A549 (cell line): ENCODE measurements at regions not wholly inside any gene's neighbourhood (a gene's known extent, or its start where the extent isn't known, plus 50 kb on each side); places are given as distances from the start of the nearest gene placed in this dataset.

Experiments
- ATAC-seq, 2 experiments: fragments of 200-7000 bp in 1 of 2; fragments of >200 bp in 1 of 2; cut with Nextera tagmentation in 1 of 2; cut with Tn5 transposase in 1 of 2; 3 replicates each; pipeline versions ENCODE4 v1.8.0 to v1.9.1; 2018 to 2020; ENCODE audit warnings: mild to moderate bottlenecking in 1 of 2, moderate library complexity in 1 of 2
- CTCF ChIA-PET: fragments of 300-600 bp; sonication (Branson Sonifier 250); formaldehyde crosslinking; extraction: SDS; loops from one replicate; lab custom pipeline; 2021; ENCODE audit warnings: antibody characterized with exemption, inconsistent platforms; lab: Yijun Ruan, JAX
- POLR2A ChIA-PET: fragments of 350-600 bp; formaldehyde crosslinking; extraction: SDS; loops from one replicate; lab custom pipeline; 2021; ENCODE audit warnings: antibody characterized with exemption, inconsistent platforms; lab: Yijun Ruan, JAX
- DNase-seq, 2 experiments: peaks; one replicate each; pipeline versions ENCODE4 v3.0.0 to v3.0.0-alpha.2; 2011 to 2016; ENCODE audit warnings: low read depth in 1 of 2, low spot score in 1 of 2
- FAIRE-seq: peaks from 2 replicates; lab custom pipeline; 2011; peaks lifted over from hg19 to GRCh38; lab: Jason Lieb, UNC
- H3K27ac ChIP-seq, 2 experiments: fragments of >200 bp; sonication (Bioruptor Twin); formaldehyde crosslinking; 3 replicates each; pipeline ENCODE4 v1.5.1; 2016 to 2017
- H3K4me1 ChIP-seq: fragments of >200 bp; sonication (Bioruptor Twin); formaldehyde crosslinking; 3 replicates; pipeline ENCODE4 v1.6.1; 2016
- H3K4me2 ChIP-seq: fragments of >200 bp; sonication (Bioruptor Twin); formaldehyde crosslinking; 3 replicates; pipeline ENCODE4 v1.6.1; 2016
- H3K4me3 ChIP-seq: fragments of >200 bp; sonication (Bioruptor Twin); formaldehyde crosslinking; 3 replicates; pipeline ENCODE4 v1.5.1; 2016
- H3K9me3 ChIP-seq: fragments of >200 bp; sonication (Bioruptor Twin); formaldehyde crosslinking; 3 replicates; pipeline ENCODE4 v1.6.1; 2016
- BCL3 ChIP-seq: fragments of >200 bp; sonication (Bioruptor Twin); formaldehyde crosslinking; IDR thresholded peaks from 3 replicates; pipeline ENCODE4 v1.6.1; 2016
- BHLHE40 ChIP-seq: IDR thresholded peaks from 2 replicates; pipeline ENCODE4 v1.6.1; 2012; ENCODE audit warnings: low read depth, low read length, inconsistent platforms
- CBX8 ChIP-seq: fragments of 200-600 bp; sonication (generic); IDR thresholded peaks from 2 replicates; pipeline ENCODE4 v1.6.1; 2016
- EHF ChIP-seq: fragments of 250-450 bp; sonication (Bioruptor Pico); IDR thresholded peaks from 2 replicates; pipeline ENCODE4 v1.5.0; 2020; ENCODE audit warnings: mild to moderate bottlenecking
- EHMT2 ChIP-seq: fragments of 200-600 bp; sonication (generic); IDR thresholded peaks from 2 replicates; pipeline ENCODE4 v1.6.1; 2016; ENCODE audit warnings: antibody characterized with exemption, low read depth, mild to moderate bottlenecking, moderate library complexity
- EP300 ChIP-seq, 2 experiments: fragments of >200 bp; sonication (Bioruptor Twin); formaldehyde crosslinking; IDR thresholded peaks; 2 replicates in 1 of 2; 3 replicates in 1 of 2; pipeline ENCODE4 v1.6.1; 2016 to 2017
- ESRRA ChIP-seq: fragments of 150-350 bp; IDR thresholded peaks from 2 replicates; pipeline ENCODE4 v1.6.1; 2014; ENCODE audit warnings: mild to moderate bottlenecking, low read length, borderline replicate concordance
- FOSL2 ChIP-seq, 2 experiments: fragments of 450-650 bp in 1 of 2; fragments of >200 bp in 1 of 2; sonication (Bioruptor Twin) in 1 of 2; formaldehyde crosslinking; IDR thresholded peaks; 2 replicates each; pipeline versions ENCODE4 v1.5.0 to v1.6.1; 2016 to 2020; ENCODE audit warnings: mild to moderate bottlenecking in 1 of 2, moderate library complexity in 1 of 2
- GATA3 ChIP-seq: IDR thresholded peaks from 2 replicates; pipeline ENCODE4 v1.6.1; 2012; ENCODE audit warnings: borderline replicate concordance
- HEYL ChIP-seq: fragments of 250-450 bp; sonication (Bioruptor Pico); IDR thresholded peaks from 2 replicates; pipeline ENCODE4 v1.8.0; 2021; ENCODE audit warnings: mild to moderate bottlenecking, moderate library complexity
- HMGXB4 ChIP-seq: fragments of 250-450 bp; sonication (Bioruptor Pico); IDR thresholded peaks from 2 replicates; pipeline ENCODE4 v1.5.0; 2021; ENCODE audit warnings: mild to moderate bottlenecking, moderate library complexity, borderline replicate concordance
- HOXB13 ChIP-seq: fragments of 250-450 bp; sonication (Bioruptor Pico); IDR thresholded peaks from 2 replicates; pipeline ENCODE4 v1.5.0; 2020; ENCODE audit warnings: low read depth, mild to moderate bottlenecking, moderate library complexity
- HOXB5 ChIP-seq: fragments of 250-450 bp; sonication (Bioruptor Pico); IDR thresholded peaks from 2 replicates; pipeline ENCODE4 v1.5.0; 2020; ENCODE audit warnings: mild to moderate bottlenecking, moderate library complexity
- JUN ChIP-seq, 2 experiments: fragments of >200 bp; sonication (Bioruptor Twin); formaldehyde crosslinking; IDR thresholded peaks; 2 replicates in 1 of 2; 3 replicates in 1 of 2; pipeline ENCODE4 v1.6.1; 2016 to 2017
- JUNB ChIP-seq: fragments of >200 bp; sonication (Bioruptor Twin); formaldehyde crosslinking; IDR thresholded peaks from 2 replicates; pipeline ENCODE4 v1.6.1; 2016
- MAZ ChIP-seq: fragments of 150-350 bp; IDR thresholded peaks from 2 replicates; pipeline ENCODE4 v1.6.1; 2014; ENCODE audit warnings: antibody characterized with exemption, low read depth, low read length, borderline replicate concordance
- NFE2L2 ChIP-seq: fragments of 150-350 bp; conservative IDR thresholded peaks from 2 replicates; pipeline ENCODE4 v1.6.1; 2014; ENCODE audit warnings: low read length
- NR3C1 ChIP-seq: fragments of >200 bp; sonication (Bioruptor Twin); formaldehyde crosslinking; IDR thresholded peaks from 3 replicates; pipeline ENCODE4 v1.6.1; 2017
- POLR2AphosphoS2 ChIP-seq: conservative IDR thresholded peaks from 2 replicates; pipeline ENCODE4 v1.6.1; 2012; ENCODE audit warnings: low read length, improper control_type of control experiment, inconsistent platforms
- RAD21 ChIP-seq, 2 experiments: fragments of >200 bp in 1 of 2; sonication (Bioruptor Twin) in 1 of 2; formaldehyde crosslinking in 1 of 2; IDR thresholded peaks in 1 of 2; conservative IDR thresholded peaks in 1 of 2; 2 replicates in 1 of 2; 3 replicates in 1 of 2; pipeline ENCODE4 v1.6.1; 2012 to 2018; ENCODE audit warnings: inconsistent platforms in 1 of 2
- RARB ChIP-seq: fragments of 250-450 bp; sonication (Bioruptor Pico); IDR thresholded peaks from 2 replicates; pipeline ENCODE4 v1.8.0; 2021; ENCODE audit warnings: mild to moderate bottlenecking, moderate library complexity
- SMC3 ChIP-seq: fragments of >200 bp; sonication (Bioruptor Twin); formaldehyde crosslinking; IDR thresholded peaks from 3 replicates; pipeline ENCODE4 v1.6.1; 2018; ENCODE audit warnings: inconsistent platforms
- TFCP2L1 ChIP-seq: fragments of 250-450 bp; sonication (Bioruptor Pico); IDR thresholded peaks from 2 replicates; pipeline ENCODE4 v1.5.0; 2021; ENCODE audit warnings: mild to moderate bottlenecking
- USF2 ChIP-seq: fragments of 450-650 bp; IDR thresholded peaks from 2 replicates; pipeline ENCODE4 v1.6.1; 2014; ENCODE audit warnings: antibody characterized with exemption
- ZC3H11A ChIP-seq: fragments of 450-650 bp; IDR thresholded peaks from 2 replicates; pipeline ENCODE4 v1.6.1; 2014; ENCODE audit warnings: antibody characterized with exemption, mild to moderate bottlenecking
- ZSCAN20 ChIP-seq: fragments of 250-450 bp; sonication (Bioruptor Pico); IDR thresholded peaks from 2 replicates; pipeline ENCODE4 v1.8.0; 2022; ENCODE audit warnings: mild to moderate bottlenecking, moderate library complexity
- WGBS: methylation state at CpG from one replicate; pipeline ENCODE4 v1.1.6; 2017; ENCODE audit errors: missing lambda C conversion rate; 5-methylcytosine and 5-hydroxymethylcytosine counted together
- TF ChIP-seq, protein P1 (sequence below): fragments of 150-350 bp; IDR thresholded peaks from 2 replicates; pipeline ENCODE4 v1.6.1; 2014; ENCODE audit warnings: low read depth, mild to moderate bottlenecking, low read length

- Histone ChIP-seq H3K9me3 (no peaks in the 10 kb centered on the region), H3K4me3 (no peak overlapping the region), H3K4me2 (no peak overlapping the region), H3K27ac (no peak overlapping the region), H3K4me1 (no peaks in the 10 kb centered on the region)
- FAIRE-seq (no peak), DNase-seq (no peak), ATAC-seq (no peak)
- 2% methylated on average over 1 of the region's 1 CpG for WGBS
- TF ChIP-seq ESRRA (no peak), SMC3 (no peak), RAD21 (conservative IDR thresholded peaks at IDR 0.05 in 1 of 2, IDR thresholded peaks at IDR 0.05 in 1 of 2) (no peak), RARB (CRISPR knock-in tag) (no peak), HEYL (CRISPR knock-in tag) (no peak), ZC3H11A (no peak), MAZ (no peak), NR3C1 (no peak), ZSCAN20 (CRISPR knock-in tag) (no peak), HMGXB4 (no peak), EHF (CRISPR knock-in tag) (no peak), USF2 (no peak), NFE2L2 (no peak), FOSL2 (IDR thresholded peaks at IDR 0.05) (no peak), FOSL2 (CRISPR knock-in tag; IDR thresholded peaks at IDR 0.05) (no peak), CBX8 (no peak), EHMT2 (no peak), BCL3 (no peak)
- ChIA-PET CTCF (interaction anchor here (0.6 kb wide), 1 partner anchor 15 kb away, joined by 3 read pairs; no protein-coding TSS in a partner anchor), POLR2A (no interaction called here)
Measured at GRCh38 chr2:147405651-147406050, 439.2 kb upstream of the ACVR2A start.

GRCh38 chr2:147398996-147399395 lies 445.8 kb upstream of the ACVR2A start:
- DNase-seq: no peak
- POLR2A ChIA-PET: no interaction called here
- TF ChIP-seq JUNB: no peak
- TF ChIP-seq RARB (CRISPR knock-in tag): no peak
- TF ChIP-seq HOXB5 (CRISPR knock-in tag): no peak
- no peak for TF ChIP-seq JUN (IDR thresholded peaks at IDR 0.05)
- no peak for TF ChIP-seq FOSL2 (IDR thresholded peaks at IDR 0.05)
- no peak for TF ChIP-seq FOSL2 (CRISPR knock-in tag; IDR thresholded peaks at IDR 0.05)
- no peak for TF ChIP-seq NFE2L2
- TF ChIP-seq TFCP2L1 (CRISPR knock-in tag): no peak
- TF ChIP-seq GATA3: no peak
- no peak for TF ChIP-seq POLR2AphosphoS2
- TF ChIP-seq EHF (CRISPR knock-in tag): no peak
- TF ChIP-seq EP300 (IDR thresholded peaks at IDR 0.05): no peak
- no peak for TF ChIP-seq HMGXB4
- TF ChIP-seq MAZ: no peak
- no peak for TF ChIP-seq BHLHE40
- TF ChIP-seq, protein P1, sequence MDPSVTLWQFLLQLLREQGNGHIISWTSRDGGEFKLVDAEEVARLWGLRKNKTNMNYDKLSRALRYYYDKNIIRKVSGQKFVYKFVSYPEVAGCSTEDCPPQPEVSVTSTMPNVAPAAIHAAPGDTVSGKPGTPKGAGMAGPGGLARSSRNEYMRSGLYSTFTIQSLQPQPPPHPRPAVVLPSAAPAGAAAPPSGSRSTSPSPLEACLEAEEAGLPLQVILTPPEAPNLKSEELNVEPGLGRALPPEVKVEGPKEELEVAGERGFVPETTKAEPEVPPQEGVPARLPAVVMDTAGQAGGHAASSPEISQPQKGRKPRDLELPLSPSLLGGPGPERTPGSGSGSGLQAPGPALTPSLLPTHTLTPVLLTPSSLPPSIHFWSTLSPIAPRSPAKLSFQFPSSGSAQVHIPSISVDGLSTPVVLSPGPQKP: no peak
- TF ChIP-seq HOXB13 (CRISPR knock-in tag): no peak
- TF ChIP-seq ZC3H11A: no peak
- Histone ChIP-seq H3K27ac (no peak overlapping the region), H3K9me3 (no peaks in the 10 kb centered on the region), H3K4me1 (no peaks in the 10 kb centered on the region), H3K4me3 (no peak overlapping the region), H3K4me2 (no peak overlapping the region)
- FAIRE-seq: no peak
- 7% methylated on average over 2 of the region's 2 CpGs for WGBS
- CTCF ChIA-PET: no interaction called here
- no peak for ATAC-seq
